Gastroesophageal sphincter (tissue), 4 donors: ENCODE measurements at regions not wholly inside any gene's neighbourhood (a gene's known extent, or its start where the extent isn't known, plus 50 kb on each side); places are given as distances from the start of the nearest gene placed in this dataset.

Source experiments
- ATAC-seq: fragments of 150-250 bp; one replicate; pipeline ENCODE4 v1.9.1; 2016; ENCODE audit warnings: mild to moderate bottlenecking, moderate library complexity
- H3K27ac ChIP-seq, 4 donors: fragments of 200-600 bp; sonication (generic) in 3 of 4; 1 replicate in 3 of 4; 2 replicates in 1 of 4; pipeline ENCODE4 v1.5.1; 2016 to 2019
- H3K27me3 ChIP-seq: fragments of 200-600 bp; sonication (generic); one replicate; pipeline ENCODE4 v1.5.1; 2019
- H3K36me3 ChIP-seq, 2 donors: fragments of 200-600 bp; sonication (generic); one replicate each; pipeline ENCODE4 v1.5.1; 2019; ENCODE audit warnings: control low read depth in 1 of 2
- H3K4me1 ChIP-seq, 3 donors: fragments of 200-600 bp; sonication (generic); 1 replicate in 2 of 3; 2 replicates in 1 of 3; pipeline ENCODE4 v1.5.1; 2016 to 2019; ENCODE audit warnings: control low read depth in 2 of 3
- H3K4me3 ChIP-seq, 2 donors: fragments of 200-600 bp; sonication (generic); one replicate each; pipeline ENCODE4 v1.5.1; 2019; ENCODE audit warnings: mild to moderate bottlenecking in 1 of 2, moderate library complexity in 1 of 2
- H3K9me3 ChIP-seq, 3 donors: fragments of 200-600 bp; sonication (generic); one replicate each; pipeline ENCODE4 v1.5.1; 2017 to 2019; ENCODE audit warnings: control low read depth in 2 of 3
- EP300 ChIP-seq: sonication (generic); formaldehyde crosslinking; IDR thresholded peaks from one replicate; pipeline ENCODE4 v1.6.1; 2017; ENCODE audit warnings: antibody characterized with exemption, mild to moderate bottlenecking
- POLR2A ChIP-seq, 2 donors: fragments of 450-650 bp; IDR thresholded peaks; one replicate each; pipeline ENCODE4 v1.6.1; 2017; ENCODE audit warnings: antibody characterized with exemption in 2 of 2, mild to moderate bottlenecking in 2 of 2, moderate library complexity in 1 of 2
- POLR2AphosphoS5 ChIP-seq: sonication (generic); formaldehyde crosslinking; IDR thresholded peaks from one replicate; pipeline ENCODE4 v1.6.1; 2017; ENCODE audit warnings: antibody characterized with exemption
- WGBS, 2 donors: methylation state at CpG; one replicate each; pipeline ENCODE4 v1.1.5; 2018; ENCODE audit warnings: low coverage in 1 of 2; 5-methylcytosine and 5-hydroxymethylcytosine counted together
- TF ChIP-seq, protein P1 (sequence below), 4 experiments: fragments of 200-600 bp in 2 of 4; fragments of 450-650 bp in 2 of 4; sonication (generic) in 1 of 4; IDR thresholded peaks; one replicate each; pipeline ENCODE4 v1.5.1; 2017 to 2019; ENCODE audit warnings: antibody characterized with exemption in 4 of 4, mild to moderate bottlenecking in 2 of 4, moderate library complexity in 2 of 4

DNA sequence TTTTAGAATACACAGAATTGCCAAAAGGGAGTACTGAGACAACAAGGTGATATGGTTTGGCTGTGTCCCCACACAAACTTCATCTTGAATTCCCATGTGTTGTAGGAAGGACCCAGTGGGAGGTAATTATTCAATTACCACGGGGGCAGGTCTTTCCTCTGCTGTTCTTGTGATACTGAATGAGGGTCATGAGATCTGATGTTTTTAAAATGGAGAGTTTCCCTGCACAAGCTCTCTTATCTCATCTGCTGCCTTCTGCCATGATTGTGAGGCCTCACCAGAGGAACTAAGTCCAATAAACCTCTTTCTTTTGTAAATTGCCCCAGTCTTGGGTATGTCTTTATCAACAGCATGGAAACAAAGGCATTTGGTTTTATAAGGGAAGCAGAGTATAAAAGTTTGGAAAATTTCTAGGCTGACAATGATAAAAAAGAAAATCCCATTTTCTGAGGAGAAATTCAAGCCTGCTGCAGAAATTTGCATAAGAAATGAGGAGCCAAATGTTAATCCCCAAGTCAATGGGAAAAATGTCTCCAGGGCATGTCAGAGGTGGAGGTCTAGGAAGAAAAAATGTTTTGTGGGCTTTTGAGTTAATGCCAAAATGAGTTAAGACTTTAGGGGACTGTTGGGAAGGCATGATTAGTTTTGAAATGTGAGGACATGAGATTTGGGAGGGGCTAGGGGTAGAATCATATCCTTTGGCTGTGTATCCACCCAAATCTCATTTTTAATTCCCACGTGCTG is 130.5 kb upstream of the THRB start:
- WGBS, 2 donors = 16 to 50% methylated on average over 2 of the region's 2 CpGs
- TF ChIP-seq, protein P1, sequence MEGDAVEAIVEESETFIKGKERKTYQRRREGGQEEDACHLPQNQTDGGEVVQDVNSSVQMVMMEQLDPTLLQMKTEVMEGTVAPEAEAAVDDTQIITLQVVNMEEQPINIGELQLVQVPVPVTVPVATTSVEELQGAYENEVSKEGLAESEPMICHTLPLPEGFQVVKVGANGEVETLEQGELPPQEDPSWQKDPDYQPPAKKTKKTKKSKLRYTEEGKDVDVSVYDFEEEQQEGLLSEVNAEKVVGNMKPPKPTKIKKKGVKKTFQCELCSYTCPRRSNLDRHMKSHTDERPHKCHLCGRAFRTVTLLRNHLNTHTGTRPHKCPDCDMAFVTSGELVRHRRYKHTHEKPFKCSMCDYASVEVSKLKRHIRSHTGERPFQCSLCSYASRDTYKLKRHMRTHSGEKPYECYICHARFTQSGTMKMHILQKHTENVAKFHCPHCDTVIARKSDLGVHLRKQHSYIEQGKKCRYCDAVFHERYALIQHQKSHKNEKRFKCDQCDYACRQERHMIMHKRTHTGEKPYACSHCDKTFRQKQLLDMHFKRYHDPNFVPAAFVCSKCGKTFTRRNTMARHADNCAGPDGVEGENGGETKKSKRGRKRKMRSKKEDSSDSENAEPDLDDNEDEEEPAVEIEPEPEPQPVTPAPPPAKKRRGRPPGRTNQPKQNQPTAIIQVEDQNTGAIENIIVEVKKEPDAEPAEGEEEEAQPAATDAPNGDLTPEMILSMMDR (IDR thresholded peaks at IDR 0.05) = no peak
- TF ChIP-seq POLR2AphosphoS5 = no peak
- no peak for TF ChIP-seq POLR2A (IDR thresholded peaks at IDR 0.05)
- no peak for TF ChIP-seq EP300
- ATAC-seq = no peak

DNA sequence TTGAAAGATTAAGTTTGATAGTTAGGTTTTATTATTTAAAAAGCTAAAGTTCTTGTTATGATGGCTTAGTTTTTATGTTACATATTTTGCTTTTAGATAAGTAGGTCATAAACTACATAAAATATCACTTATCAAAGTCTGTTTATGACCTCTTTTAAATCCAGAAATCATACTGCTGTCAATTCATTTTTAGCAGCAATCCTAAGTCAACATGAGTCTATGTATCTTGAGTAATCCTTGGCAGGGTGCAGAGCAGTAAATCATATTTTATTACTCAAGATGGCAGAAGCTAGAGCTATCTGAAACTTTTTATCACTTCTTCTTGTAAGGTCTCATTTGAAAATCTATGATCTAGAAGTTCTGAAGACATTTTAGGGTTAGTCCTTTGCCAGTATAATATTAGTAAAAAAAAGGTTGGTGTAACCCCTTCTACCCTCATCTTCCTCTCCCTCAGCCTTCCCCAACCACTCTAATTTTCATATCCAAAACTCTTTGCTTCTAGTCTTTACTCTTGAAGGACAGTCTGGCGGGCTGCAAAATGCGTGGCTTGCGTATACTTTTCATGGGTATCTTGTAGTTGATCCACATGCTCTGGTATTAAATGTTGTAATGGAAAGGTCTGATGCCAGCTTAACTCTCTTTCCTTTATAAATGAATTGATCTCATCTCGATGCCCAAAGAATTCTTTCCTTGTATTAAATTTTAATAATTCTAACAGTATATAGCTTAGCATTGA is 134.0 kb upstream of the THRB start:
- ATAC-seq = no peak
- Histone ChIP-seq H3K4me3 (no peak overlapping the region), H3K4me1 (no peaks in the 10 kb centered on the region), H3K27ac (no peak overlapping the region), H3K36me3 (no peaks in the 10 kb centered on the region), H3K27me3 (no peaks in the 10 kb centered on the region), H3K9me3 (no peaks in the 10 kb centered on the region)
- 98 to 100% methylated on average over 4 of the region's 4 CpGs for WGBS, 2 donors
- TF ChIP-seq EP300 (no peak), POLR2AphosphoS5 (no peak), POLR2A (IDR thresholded peaks at IDR 0.05) (no peak)
- TF ChIP-seq, protein P1 (IDR thresholded peaks at IDR 0.05) = no peak

More for the DNA sequence above, 130.5 kb upstream of the THRB start:
- Histone ChIP-seq H3K4me1 (no peaks in the 10 kb centered on the region), H3K27ac (no peak overlapping the region), H3K9me3 (no peaks in the 10 kb centered on the region), H3K4me3 (no peak overlapping the region), H3K36me3 (no peaks in the 10 kb centered on the region), H3K27me3 (no peaks in the 10 kb centered on the region)

DNA sequence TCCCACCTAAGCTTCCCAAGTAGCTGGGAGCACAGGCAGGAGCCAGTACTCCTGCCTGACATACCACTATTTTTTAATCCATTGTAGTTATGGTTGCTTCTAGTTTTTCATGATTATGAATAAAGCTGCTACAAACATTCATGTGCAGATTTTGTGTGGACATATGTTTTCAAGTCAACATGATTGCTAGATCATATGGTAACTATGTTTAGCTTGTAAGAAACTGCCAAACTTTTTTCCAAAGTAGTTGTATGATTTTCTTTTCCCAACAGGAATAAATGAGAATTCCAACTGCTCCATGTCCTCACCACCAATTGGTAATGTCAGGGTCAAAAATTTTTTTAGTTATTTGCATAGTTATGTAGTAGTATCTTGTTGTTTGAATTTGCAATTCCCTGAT is 136.8 kb upstream of the THRB start:
- no peak for ATAC-seq
- Histone ChIP-seq H3K4me1 (no peaks in the 10 kb centered on the region), H3K4me3 (no peak overlapping the region), H3K36me3 (no peaks in the 10 kb centered on the region), H3K9me3 (no peaks in the 10 kb centered on the region), H3K27ac (no peak overlapping the region), H3K27me3 (no peaks in the 10 kb centered on the region)
- TF ChIP-seq POLR2AphosphoS5 (no peak), EP300 (no peak), POLR2A (IDR thresholded peaks at IDR 0.05) (no peak)
- TF ChIP-seq, protein P1 (IDR thresholded peaks at IDR 0.05) = no peak

DNA sequence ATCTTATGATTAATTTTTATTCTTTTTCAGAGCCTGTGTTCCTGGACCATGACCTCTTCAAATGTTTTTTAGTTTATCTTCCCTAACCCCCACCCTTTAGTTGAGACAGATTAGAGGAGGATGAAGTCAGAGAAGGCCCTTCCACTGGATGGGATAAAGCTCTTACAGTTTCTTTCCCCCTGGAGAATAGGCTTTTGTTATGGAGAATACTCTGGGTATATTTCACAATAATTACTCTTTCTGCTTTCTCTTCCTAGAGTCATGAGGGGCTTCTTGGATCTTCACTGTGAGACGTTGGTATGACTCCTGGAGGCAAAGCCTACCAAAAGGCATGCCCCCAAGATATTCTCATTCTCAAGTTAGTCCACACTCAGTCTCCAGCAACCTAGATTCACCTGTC is 144.4 kb upstream of the THRB start:
- WGBS, 2 donors = 88 to 100% methylated on average over 1 of the region's 1 CpG

More for the DNA sequence above, 144.4 kb upstream of the THRB start:
- H3K9me3 ChIP-seq = no peaks in the 10 kb centered on the region
- no peaks in the 10 kb centered on the region for H3K36me3 ChIP-seq
- TF ChIP-seq POLR2A (IDR thresholded peaks at IDR 0.05) (no peak), EP300 (no peak), POLR2AphosphoS5 (no peak)
- TF ChIP-seq, protein P1 (IDR thresholded peaks at IDR 0.05) = no peak
- no peak overlapping the region for H3K27ac ChIP-seq
- no peak for ATAC-seq
- no peak overlapping the region for H3K4me3 ChIP-seq
- no peaks in the 10 kb centered on the region for H3K27me3 ChIP-seq
- H3K4me1 ChIP-seq = no peaks in the 10 kb centered on the region
